HG03139 (cell line): ENCODE measurements at regions not wholly inside any gene's neighbourhood (a gene's known extent, or its start where the extent isn't known, plus 50 kb on each side); places are given as distances from the start of the nearest gene placed in this dataset.

Experiments
- ATAC-seq: cut with Tn5 transposase; IDR thresholded peaks from one replicate; pipeline ENCODE4 v1.9.1; 2021; ENCODE audit not compliant: unreplicated experiment

DNA sequence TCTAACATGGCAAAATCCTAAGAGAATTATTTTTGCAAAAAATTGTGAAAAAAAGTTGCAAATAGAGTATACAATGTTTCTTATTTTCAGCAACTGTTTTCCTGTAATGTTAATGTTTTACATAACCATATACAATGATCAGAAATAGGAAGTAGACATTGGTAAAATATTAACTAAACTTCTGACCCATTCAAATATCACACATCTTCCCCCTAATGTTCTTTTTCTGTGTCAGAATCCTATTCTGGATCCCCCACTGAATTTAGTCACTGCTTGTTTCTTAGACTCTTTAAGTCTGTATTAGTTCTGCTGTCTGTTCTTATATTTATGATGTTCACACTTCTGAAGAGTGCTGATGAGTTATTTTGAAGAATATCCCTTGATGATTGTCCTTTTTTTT, 62.0 kb downstream of the HFE start:
- no peak for ATAC-seq

GRCh38 chr6:26152226-26153101, 65.2 kb downstream of the HFE start:
- no peak for ATAC-seq

- no peak for ATAC-seq
Observed at GRCh38 chr6:26155061-26155930, 68.1 kb downstream of the HFE start.

- ATAC-seq = peak; percentile 42
Observed at GRCh38 chr6:26156105-26156849, 69.0 kb downstream of the HFE start.

DNA sequence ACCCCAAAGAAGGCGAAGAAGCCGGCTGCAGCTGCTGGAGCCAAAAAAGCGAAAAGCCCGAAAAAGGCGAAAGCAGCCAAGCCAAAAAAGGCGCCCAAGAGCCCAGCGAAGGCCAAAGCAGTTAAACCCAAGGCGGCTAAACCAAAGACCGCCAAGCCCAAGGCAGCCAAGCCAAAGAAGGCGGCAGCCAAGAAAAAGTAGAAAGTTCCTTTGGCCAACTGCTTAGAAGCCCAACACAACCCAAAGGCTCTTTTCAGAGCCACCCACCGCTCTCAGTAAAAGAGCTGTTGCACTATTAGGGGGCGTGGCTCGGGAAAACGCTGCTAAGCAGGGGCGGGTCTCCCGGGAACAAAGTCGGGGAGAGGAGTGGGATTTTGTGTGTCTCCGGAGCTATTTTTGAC, 69.6 kb downstream of the HFE start:
- peak; percentile 12 for ATAC-seq

GRCh38 chr6:26157251-26158075, 70.2 kb downstream of the HFE start:
- ATAC-seq = peak; percentile 50

GRCh38 chr6:26158076-26158580, 70.9 kb downstream of the HFE start:
- ATAC-seq = peak; percentile 40

- ATAC-seq = no peak
Observed at GRCh38 chr6:26158581-26159356, 71.5 kb downstream of the HFE start.

DNA sequence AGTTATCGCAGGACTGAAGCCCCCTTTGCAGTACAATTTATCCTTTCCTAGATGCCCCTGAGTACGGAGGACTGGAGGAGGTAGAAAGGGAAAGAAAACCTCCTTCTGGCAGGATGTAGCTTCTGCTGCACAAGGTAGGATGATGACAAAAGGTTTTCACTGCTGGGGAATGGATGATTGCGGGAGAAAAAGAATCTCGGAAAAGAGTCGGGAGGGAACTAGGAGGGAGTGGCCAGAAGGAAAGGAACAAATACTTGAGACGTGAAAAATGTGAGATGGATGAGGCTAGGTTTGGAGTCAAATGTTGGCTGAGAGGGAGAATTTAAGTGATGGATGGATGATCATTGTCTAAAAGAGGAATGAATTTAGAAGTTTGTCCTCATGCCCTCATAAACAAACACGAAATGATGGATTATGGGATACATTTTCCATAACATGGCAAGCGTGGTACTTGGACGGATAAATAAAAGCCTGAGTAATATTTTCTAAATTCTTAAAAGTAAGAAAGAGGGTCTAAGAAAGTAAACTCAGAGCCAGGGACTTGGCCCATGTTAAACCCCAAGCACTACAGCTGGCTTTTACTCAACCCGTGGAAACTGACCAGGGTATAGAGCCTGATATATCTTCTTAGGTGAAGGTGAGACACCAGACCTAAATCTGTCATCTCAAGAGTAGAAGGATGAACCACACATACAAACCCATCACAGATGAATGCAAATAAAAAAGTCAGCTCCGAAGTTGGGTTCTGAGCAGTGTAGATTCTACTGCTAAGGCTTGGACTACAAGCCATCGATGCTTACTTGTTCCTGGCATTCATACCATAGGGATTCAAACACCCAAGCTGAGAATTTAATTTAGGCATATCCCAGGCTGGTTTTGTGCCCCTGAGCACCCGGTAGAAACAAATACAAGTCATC, 72.4 kb downstream of the HFE start:
- ATAC-seq = no peak

- ATAC-seq = no peak
Observed at GRCh38 chr6:26161322-26161721, 74.1 kb downstream of the HFE start.

DNA sequence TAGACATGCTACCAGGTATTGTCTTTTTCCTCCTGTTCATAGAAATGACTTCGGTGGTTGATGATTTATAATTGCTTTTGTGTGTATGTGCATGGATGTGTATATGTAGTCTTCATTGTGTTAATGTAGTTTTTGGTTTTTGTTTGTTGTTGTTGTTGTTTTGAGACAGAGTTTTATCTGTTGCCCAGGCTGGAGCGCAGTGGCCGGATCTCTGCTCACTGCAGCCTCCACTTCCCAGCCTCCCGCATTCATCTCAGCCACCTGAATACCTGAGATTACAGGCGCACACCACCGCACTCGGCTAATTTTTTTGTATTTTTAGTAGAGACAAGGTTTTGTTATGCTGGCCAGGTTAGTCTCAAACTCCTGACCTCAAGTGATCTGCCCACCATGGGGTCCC, 75.2 kb downstream of the HFE start:
- no peak for ATAC-seq

GRCh38 chr6:26163427-26164119, 76.3 kb downstream of the HFE start:
- ATAC-seq = no peak

GRCh38 chr6:26164120-26164505, 76.9 kb downstream of the HFE start:
- no peak for ATAC-seq

GRCh38 chr6:26165261-26165790, 78.1 kb downstream of the HFE start:
- ATAC-seq = no peak

DNA sequence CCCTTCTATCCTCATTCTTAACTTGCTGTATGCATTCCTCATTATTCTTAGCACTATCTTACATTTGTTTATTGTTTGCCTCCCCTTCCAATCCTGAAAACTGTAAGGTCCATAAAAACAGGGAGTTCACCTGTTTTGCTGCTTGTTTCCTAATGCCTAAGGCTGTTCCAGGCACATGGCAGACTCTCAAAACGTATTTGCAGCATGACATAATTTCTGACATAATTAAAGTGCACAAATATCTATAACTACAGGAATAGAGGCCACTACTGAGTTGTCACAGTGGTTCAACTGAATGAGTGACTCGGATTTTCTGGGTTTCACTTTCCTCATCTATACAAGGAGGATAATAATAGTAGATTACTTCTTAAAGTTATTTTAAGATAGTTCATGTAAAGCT, 83.0 kb downstream of the HFE start:
- no peak for ATAC-seq

DNA sequence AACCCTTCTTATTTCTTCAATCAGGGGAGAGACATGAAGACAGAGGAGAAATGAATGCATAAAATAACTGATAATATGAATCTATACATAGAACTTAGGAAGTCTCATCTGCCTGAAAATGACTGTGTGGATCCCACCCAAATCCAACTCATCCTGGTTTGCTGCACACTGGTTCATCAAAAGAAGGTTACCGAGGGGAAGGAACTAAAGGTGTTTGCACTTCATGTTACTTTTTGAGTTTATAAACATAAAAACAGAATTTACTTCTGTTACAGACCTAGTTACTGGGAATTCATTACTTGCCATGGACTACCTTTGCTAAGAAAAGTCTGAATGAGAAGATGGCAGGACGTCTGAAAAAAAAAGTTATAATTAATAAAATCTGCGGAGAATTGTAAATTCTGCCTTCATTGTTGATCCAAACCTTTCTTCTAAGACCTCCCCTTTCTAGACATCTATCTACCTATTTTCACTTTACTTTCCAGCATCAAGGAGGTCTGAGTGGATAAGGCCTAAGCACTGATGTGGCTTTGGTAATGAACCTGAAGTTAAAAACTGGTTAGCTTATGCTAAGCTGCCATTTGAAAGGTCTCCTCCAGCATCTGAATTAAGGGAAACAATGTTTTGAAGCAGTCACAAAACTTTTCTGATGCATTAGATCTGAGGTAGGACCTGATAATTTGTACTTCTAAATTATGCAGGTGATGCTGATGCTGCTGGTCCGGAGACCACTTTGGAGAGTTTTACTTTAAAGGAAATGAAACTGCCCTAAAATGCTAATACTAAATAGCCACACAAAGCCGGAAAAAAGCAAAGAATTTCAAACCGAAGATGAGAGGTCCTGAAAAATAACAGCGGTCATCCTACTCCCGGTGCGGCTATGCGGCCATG, 84.0 kb downstream of the HFE start:
- no peak for ATAC-seq

DNA sequence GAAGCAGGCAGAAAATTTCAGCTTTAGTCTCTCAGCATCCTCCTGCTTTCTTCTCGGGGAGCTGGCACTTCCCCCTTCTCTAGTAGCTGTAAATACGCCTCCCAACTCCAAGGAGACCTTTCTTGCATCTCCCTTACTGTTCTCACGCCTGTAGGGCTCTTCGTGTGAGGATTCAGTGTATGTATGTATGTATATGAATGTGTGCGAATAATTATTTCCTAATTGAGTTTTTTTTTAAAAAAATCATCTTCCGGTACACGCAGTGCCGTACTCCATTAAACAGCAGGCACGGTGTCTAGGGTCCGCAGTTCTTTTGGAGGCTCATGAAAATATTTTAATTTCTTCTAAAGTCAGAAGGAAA, 85.4 kb downstream of the HFE start:
- peak; percentile 13 for ATAC-seq
